ENCODE measurements at regions not wholly inside any gene's neighbourhood (a gene's known extent, or its start where the extent isn't known, plus 50 kb on each side); places are given as distances from the start of the nearest gene placed in this dataset.

- no peak for TF ChIP-seq ZNF609 (CRISPR knock-in tag; IDR thresholded peaks at IDR 0.05; ENCODE audit: borderline replicate concordance)
- no peak for TF ChIP-seq CREM (IDR thresholded peaks at IDR 0.05; ENCODE audit: low read depth)
- TF ChIP-seq MEF2D (tag; conservative IDR thresholded peaks at IDR 0.05; ENCODE audit: low read depth): no peak
- no peak for TF ChIP-seq CEBPB (tag; IDR thresholded peaks at IDR 0.05)
- TF ChIP-seq BCOR (IDR thresholded peaks at IDR 0.05): no peak
- no peak for TF ChIP-seq NCOR1 (IDR thresholded peaks at IDR 0.05)
- TF ChIP-seq TEAD1 (CRISPR knock-in tag; IDR thresholded peaks at IDR 0.05): no peak
- no peak for TF ChIP-seq ZNF785 (CRISPR knock-in tag; IDR thresholded peaks at IDR 0.05)
- TF ChIP-seq POLR2G (IDR thresholded peaks at IDR 0.05; ENCODE audit: low read depth, low read length): no peak
- no peak for TF ChIP-seq ZBTB5 (IDR thresholded peaks at IDR 0.05)
- TF ChIP-seq ZNF584 (CRISPR knock-in tag; IDR thresholded peaks at IDR 0.05; ENCODE audit: low read depth): no peak
- TF ChIP-seq SMARCB1 (IDR thresholded peaks at IDR 0.05; ENCODE audit: insufficient read length, low read depth): no peak
- TF ChIP-seq TSC22D4 (tag; IDR thresholded peaks at IDR 0.05): no peak
Measured at GRCh38 chr3:162538906-162539305, 1042.3 kb downstream of the OTOL1 start (continued).
